PFSK-1 (cell line): ENCODE measurements at regions not wholly inside any gene's neighbourhood (a gene's known extent, or its start where the extent isn't known, plus 50 kb on each side); places are given as distances from the start of the nearest gene placed in this dataset.

ENCODE experiments used
- FOXP2 ChIP-seq: optimal IDR thresholded peaks from 2 replicates; pipeline ENCODE3; 2011; ENCODE audit warnings: borderline replicate concordance, control low read depth, inconsistent platforms; ENCODE audit not compliant: insufficient read depth; ENCODE audit errors: extremely low read length, extremely low read depth
- POLR2AphosphoS5 ChIP-seq: IDR thresholded peaks from 2 replicates; pipeline ENCODE4 v1.6.1; 2012; ENCODE audit warnings: low read depth, mild to moderate bottlenecking, control low read depth, low read length, moderate library complexity
- REST ChIP-seq, 2 experiments: IDR thresholded peaks; 2 replicates each; pipeline versions ENCODE4 v1.6.1 to v1.8.0; 2011 to 2012; ENCODE audit warnings: low read depth in 2 of 2, low read length in 2 of 2, control low read depth in 1 of 2, inconsistent platforms in 1 of 2, mild to moderate bottlenecking in 1 of 2, moderate library complexity in 1 of 2; ENCODE audit not compliant: insufficient read depth in 1 of 2
- SIN3A ChIP-seq: IDR thresholded peaks from 2 replicates; pipeline ENCODE4 v1.6.1; 2012; ENCODE audit warnings: mild to moderate bottlenecking, low read length, moderate library complexity, borderline replicate concordance; ENCODE audit not compliant: insufficient read depth
- TAF1 ChIP-seq: IDR thresholded peaks from 2 replicates; pipeline ENCODE4 v1.6.1; 2012; ENCODE audit warnings: low read length, control low read depth, borderline replicate concordance; ENCODE audit not compliant: insufficient read depth

- no peak for TF ChIP-seq FOXP2
- TF ChIP-seq TAF1: no peak
- no peak for TF ChIP-seq SIN3A
- no peak for TF ChIP-seq REST (IDR thresholded peaks at IDR 0.05; ENCODE audit: insufficient read depth in 1 of 2, low read depth in 2 of 2, low read length in 2 of 2)
- TF ChIP-seq POLR2AphosphoS5: no peak
Measured at GRCh38 chr6:97995158-97995557, 712.1 kb upstream of the MMS22L start.

- TF ChIP-seq FOXP2 (no peak), SIN3A (no peak), POLR2AphosphoS5 (no peak), REST (IDR thresholded peaks at IDR 0.05; ENCODE audit: insufficient read depth in 1 of 2, low read depth in 2 of 2, low read length in 2 of 2) (no peak), TAF1 (no peak)
Measured at GRCh38 chr6:98002678-98003077, 719.7 kb upstream of the MMS22L start.

GRCh38 chr6:98014442-98015201, 731.6 kb upstream of the MMS22L start:
- no peak for TF ChIP-seq REST (IDR thresholded peaks at IDR 0.05; ENCODE audit: insufficient read depth in 1 of 2, low read depth in 2 of 2, low read length in 2 of 2)
- no peak for TF ChIP-seq POLR2AphosphoS5
- TF ChIP-seq TAF1: no peak
- no peak for TF ChIP-seq FOXP2
- TF ChIP-seq SIN3A: no peak

- TF ChIP-seq SIN3A (no peak), TAF1 (no peak), FOXP2 (no peak), REST (IDR thresholded peaks at IDR 0.05; ENCODE audit: insufficient read depth in 1 of 2, low read depth in 2 of 2, low read length in 2 of 2) (no peak), POLR2AphosphoS5 (no peak)
Measured at GRCh38 chr6:98016565-98016964, 733.5 kb upstream of the MMS22L start.
